Chondrocyte (in vitro differentiated cells): ENCODE measurements at regions not wholly inside any gene's neighbourhood (a gene's known extent, or its start where the extent isn't known, plus 50 kb on each side); places are given as distances from the start of the nearest gene placed in this dataset.

ENCODE experiments used
- DNase-seq: peaks from one replicate; pipeline ENCODE4 v3.0.0; 2021; ENCODE audit warnings: mixed read lengths, low spot score
- H3K27ac Mint-ChIP-seq: one replicate; pipeline ENCODE4 v1.8.0; 2021; ENCODE audit warnings: mild to moderate bottlenecking, moderate library complexity, mixed read lengths; ENCODE audit not compliant: unreplicated experiment
- H3K27me3 Mint-ChIP-seq: 2 replicates; pipeline ENCODE4 v1.8.0; 2021; ENCODE audit warnings: low read depth, mixed read lengths
- H3K36me3 Mint-ChIP-seq: 2 replicates; pipeline ENCODE4 v1.8.0; 2021; ENCODE audit warnings: low read depth, mixed read lengths
- H3K4me1 Mint-ChIP-seq: 2 replicates; pipeline ENCODE4 v1.8.0; 2021; ENCODE audit warnings: low read depth, mild to moderate bottlenecking, mixed read lengths
- H3K4me3 Mint-ChIP-seq: one replicate; pipeline ENCODE4 v1.8.0; 2021; ENCODE audit warnings: mild to moderate bottlenecking, moderate library complexity, mixed read lengths; ENCODE audit not compliant: unreplicated experiment
- H3K9me3 Mint-ChIP-seq: 2 replicates; pipeline ENCODE4 v1.8.0; 2021; ENCODE audit warnings: low read depth, mixed read lengths
- TF ChIP-seq, protein P1 (sequence below): fragments of 200-600 bp; sonication (generic); IDR thresholded peaks from 2 replicates; pipeline ENCODE4 v1.5.0; 2021; ENCODE audit warnings: antibody characterized with exemption, mild to moderate bottlenecking, moderate library complexity

DNA sequence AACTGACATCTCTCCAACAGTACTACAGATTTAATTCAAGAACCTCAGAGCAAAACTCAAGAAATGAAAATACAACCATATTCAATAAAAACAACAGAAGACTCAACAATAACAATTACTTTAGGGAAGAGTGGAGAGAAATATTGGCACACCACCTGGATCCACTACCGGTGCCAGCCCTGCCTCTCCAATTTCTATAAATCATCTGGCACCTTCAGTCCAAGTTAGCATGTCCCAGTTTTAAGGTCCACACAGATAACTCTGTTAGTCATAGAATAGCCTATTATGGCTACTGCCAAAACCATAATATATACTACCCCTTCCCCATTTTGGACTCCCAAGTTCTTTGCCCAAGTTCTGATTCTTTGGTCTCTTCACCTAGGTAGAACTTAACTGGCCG, 69.9 kb upstream of the PSMA6 start:
- TF ChIP-seq, protein P1, sequence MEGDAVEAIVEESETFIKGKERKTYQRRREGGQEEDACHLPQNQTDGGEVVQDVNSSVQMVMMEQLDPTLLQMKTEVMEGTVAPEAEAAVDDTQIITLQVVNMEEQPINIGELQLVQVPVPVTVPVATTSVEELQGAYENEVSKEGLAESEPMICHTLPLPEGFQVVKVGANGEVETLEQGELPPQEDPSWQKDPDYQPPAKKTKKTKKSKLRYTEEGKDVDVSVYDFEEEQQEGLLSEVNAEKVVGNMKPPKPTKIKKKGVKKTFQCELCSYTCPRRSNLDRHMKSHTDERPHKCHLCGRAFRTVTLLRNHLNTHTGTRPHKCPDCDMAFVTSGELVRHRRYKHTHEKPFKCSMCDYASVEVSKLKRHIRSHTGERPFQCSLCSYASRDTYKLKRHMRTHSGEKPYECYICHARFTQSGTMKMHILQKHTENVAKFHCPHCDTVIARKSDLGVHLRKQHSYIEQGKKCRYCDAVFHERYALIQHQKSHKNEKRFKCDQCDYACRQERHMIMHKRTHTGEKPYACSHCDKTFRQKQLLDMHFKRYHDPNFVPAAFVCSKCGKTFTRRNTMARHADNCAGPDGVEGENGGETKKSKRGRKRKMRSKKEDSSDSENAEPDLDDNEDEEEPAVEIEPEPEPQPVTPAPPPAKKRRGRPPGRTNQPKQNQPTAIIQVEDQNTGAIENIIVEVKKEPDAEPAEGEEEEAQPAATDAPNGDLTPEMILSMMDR = no peak
- H3K27ac Mint-ChIP-seq = no peak overlapping the region
- no peaks in the 10 kb centered on the region for H3K27me3 Mint-ChIP-seq
- H3K9me3 Mint-ChIP-seq = no peaks in the 10 kb centered on the region
- H3K4me1 Mint-ChIP-seq = peaks cover 28% of the 10 kb centered on the region
- no peak for DNase-seq
- H3K36me3 Mint-ChIP-seq = no peaks in the 10 kb centered on the region
- no peak overlapping the region for H3K4me3 Mint-ChIP-seq

DNA sequence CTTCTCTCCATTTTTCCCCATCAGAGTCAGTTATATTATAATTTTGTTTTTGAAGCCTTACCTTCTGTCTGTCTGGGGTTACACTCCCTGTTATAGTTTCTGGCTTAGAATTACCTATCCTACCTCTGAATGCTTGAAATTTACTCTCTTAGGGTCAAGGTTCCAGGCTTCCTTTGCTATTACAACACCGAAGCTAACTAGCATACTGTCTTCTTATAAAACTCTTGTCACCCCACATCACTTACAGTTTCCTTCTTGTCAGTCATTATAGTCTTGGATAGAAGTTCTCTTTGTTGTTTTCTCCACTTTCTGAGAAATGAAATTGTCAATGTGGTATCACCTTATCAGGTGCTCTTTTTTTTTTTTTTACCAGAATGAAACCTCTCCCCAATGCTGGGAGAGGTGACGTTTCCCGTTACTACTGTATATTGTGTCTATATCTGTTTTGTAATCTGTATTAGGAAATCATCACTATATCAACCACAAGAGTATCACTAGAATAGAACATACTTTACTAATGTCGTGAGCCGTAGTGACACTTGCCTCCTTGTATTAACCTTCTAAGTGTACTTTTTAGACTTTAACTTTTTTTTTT, 69.2 kb upstream of the PSMA6 start:
- Mint-ChIP-seq H3K27ac (no peak overlapping the region), H3K27me3 (no peaks in the 10 kb centered on the region), H3K36me3 (no peaks in the 10 kb centered on the region), H3K4me1 (peaks cover 28% of the 10 kb centered on the region), H3K4me3 (no peak overlapping the region), H3K9me3 (no peaks in the 10 kb centered on the region)
- DNase-seq = no peak
- TF ChIP-seq, protein P1 = no peak

DNA sequence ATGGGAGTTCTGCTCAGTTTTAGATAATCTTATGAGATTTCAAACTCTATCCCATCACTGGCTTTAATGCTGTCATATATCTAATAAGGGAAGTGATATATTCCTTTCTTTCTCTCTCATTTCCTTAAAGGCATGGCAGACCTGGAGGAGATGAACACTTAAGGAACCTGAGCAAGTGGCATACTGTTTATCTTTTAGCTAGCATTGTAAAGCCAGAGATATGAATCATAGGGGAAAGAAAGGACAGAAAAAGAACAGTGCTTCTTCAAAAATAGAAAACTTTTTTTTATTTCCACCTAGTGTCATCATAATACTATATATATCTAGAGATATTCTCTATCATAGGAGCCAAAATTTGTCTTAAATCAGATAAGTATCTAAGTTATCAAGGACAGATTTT, 68.3 kb upstream of the PSMA6 start:
- Mint-ChIP-seq H3K9me3 (no peaks in the 10 kb centered on the region), H3K4me3 (no peak overlapping the region), H3K4me1 (peaks cover 28% of the 10 kb centered on the region), H3K27me3 (no peaks in the 10 kb centered on the region), H3K36me3 (peaks cover 3% of the 10 kb centered on the region), H3K27ac (no peak overlapping the region)
- DNase-seq = no peak
- TF ChIP-seq, protein P1 = no peak

DNA sequence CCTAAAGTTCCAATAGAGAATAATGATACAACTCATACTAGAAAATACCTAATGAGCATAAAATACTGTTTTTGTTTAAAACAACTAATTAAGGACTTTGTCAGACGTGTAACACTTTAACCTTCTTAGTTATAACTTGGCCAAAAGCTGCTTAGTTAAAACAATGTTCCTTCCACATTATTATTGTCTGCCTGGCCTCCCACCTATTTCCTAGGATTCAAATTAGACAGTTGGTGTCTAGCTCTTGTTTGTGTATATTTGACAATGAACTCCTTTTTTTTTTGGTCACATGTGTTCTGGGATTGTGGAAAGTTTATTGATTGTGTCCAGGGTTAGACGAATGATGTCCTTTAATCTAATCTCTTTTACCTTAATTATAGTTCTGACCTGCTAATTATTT, 67.6 kb upstream of the PSMA6 start:
- H3K27ac Mint-ChIP-seq = no peak overlapping the region
- no peaks in the 10 kb centered on the region for H3K27me3 Mint-ChIP-seq
- DNase-seq = no peak
- H3K4me1 Mint-ChIP-seq = peaks cover 30% of the 10 kb centered on the region
- peaks cover 3% of the 10 kb centered on the region for H3K36me3 Mint-ChIP-seq
- H3K9me3 Mint-ChIP-seq = no peaks in the 10 kb centered on the region
- TF ChIP-seq, protein P1 = no peak
- no peak overlapping the region for H3K4me3 Mint-ChIP-seq

DNA sequence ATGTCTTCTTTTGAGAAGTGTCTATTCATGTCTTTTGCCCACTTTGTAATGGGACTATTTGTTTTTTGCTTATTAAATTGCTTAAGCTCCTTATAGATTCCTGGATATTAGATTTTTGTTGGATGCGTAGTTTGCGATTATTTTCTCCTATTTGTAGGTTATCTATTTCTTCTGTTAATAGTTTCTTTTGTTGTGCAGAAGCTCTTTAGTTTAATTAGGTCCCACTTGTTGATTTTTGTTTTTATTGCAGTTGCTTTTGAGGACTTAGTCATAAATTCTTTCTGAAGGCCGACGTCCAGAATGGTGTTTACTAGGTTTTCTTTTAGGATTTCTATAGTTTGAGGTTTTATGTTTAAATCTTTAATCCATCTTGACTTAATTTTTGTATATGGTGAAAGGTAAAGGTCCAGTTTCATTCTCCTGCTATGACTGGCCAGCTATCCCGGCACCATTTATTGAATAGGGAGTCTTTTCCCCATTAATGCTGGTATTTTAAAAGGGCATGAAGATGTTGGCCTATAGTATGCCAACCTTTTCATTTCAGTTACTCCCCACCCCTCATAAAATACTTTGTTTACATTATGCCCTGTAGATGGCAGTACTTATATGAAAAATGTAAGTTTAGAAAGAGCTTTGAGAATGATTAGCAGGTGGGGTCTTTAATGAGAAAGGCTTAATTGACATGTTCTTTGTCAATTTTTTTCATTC, 62.9 kb upstream of the PSMA6 start:
- H3K4me1 Mint-ChIP-seq = peaks cover 3% of the 10 kb centered on the region
- H3K36me3 Mint-ChIP-seq = peaks cover 6% of the 10 kb centered on the region
- TF ChIP-seq, protein P1 = peak; percentile 81
- no peaks in the 10 kb centered on the region for H3K9me3 Mint-ChIP-seq
- H3K27ac Mint-ChIP-seq = no peak overlapping the region
- no peak for DNase-seq
- no peaks in the 10 kb centered on the region for H3K27me3 Mint-ChIP-seq
- no peak overlapping the region for H3K4me3 Mint-ChIP-seq
